ENCODE measurements at regions not wholly inside any gene's neighbourhood (a gene's known extent, or its start where the extent isn't known, plus 50 kb on each side); places are given as distances from the start of the nearest gene placed in this dataset.

- no peak for DNase-seq (ENCODE audit: low read depth)
- TF ChIP-seq CTCF (IDR thresholded peaks at IDR 0.05; ENCODE audit: control insufficient read depth, extremely low read depth, insufficient read depth): no peak
- H3K4me3 ChIP-seq (ENCODE audit: low read depth, low read length): no peak overlapping the region
These were observed 393.3 kb upstream of the CBLB start for GRCh38 chr3:106261915-106262683.

- DNase-seq (ENCODE audit: low read depth): no peak
- H3K4me3 ChIP-seq (ENCODE audit: low read depth, low read length): no peak overlapping the region
- TF ChIP-seq CTCF (IDR thresholded peaks at IDR 0.05; ENCODE audit: control insufficient read depth, extremely low read depth, insufficient read depth): no peak
These were observed 394.2 kb upstream of the CBLB start for GRCh38 chr3:106263011-106263410.

GRCh38 chr3:106263546-106263945 is 394.7 kb upstream of the CBLB start:
- DNase-seq (ENCODE audit: low read depth): no peak
- TF ChIP-seq CTCF (IDR thresholded peaks at IDR 0.05; ENCODE audit: control insufficient read depth, extremely low read depth, insufficient read depth): no peak
- no peak overlapping the region for H3K4me3 ChIP-seq (ENCODE audit: low read depth, low read length)

GRCh38 chr3:106265704-106266103 is 396.9 kb upstream of the CBLB start:
- no peak overlapping the region for H3K4me3 ChIP-seq (ENCODE audit: low read depth, low read length)
- no peak for DNase-seq (ENCODE audit: low read depth)
- TF ChIP-seq CTCF (IDR thresholded peaks at IDR 0.05; ENCODE audit: control insufficient read depth, extremely low read depth, insufficient read depth): no peak

GRCh38 chr3:106268696-106269095 is 399.9 kb upstream of the CBLB start:
- no peak overlapping the region for H3K4me3 ChIP-seq (ENCODE audit: low read depth, low read length)
- TF ChIP-seq CTCF (IDR thresholded peaks at IDR 0.05; ENCODE audit: control insufficient read depth, extremely low read depth, insufficient read depth): no peak
- no peak for DNase-seq (ENCODE audit: low read depth)

GRCh38 chr3:106272302-106272701 is 403.5 kb upstream of the CBLB start:
- no peak for DNase-seq (ENCODE audit: low read depth)
- H3K4me3 ChIP-seq (ENCODE audit: low read depth, low read length): no peak overlapping the region
- no peak for TF ChIP-seq CTCF (IDR thresholded peaks at IDR 0.05; ENCODE audit: control insufficient read depth, extremely low read depth, insufficient read depth)

GRCh38 chr3:106275592-106275991 is 406.8 kb upstream of the CBLB start:
- no peak for DNase-seq (ENCODE audit: low read depth)
- no peak for TF ChIP-seq CTCF (IDR thresholded peaks at IDR 0.05; ENCODE audit: control insufficient read depth, extremely low read depth, insufficient read depth)
- no peak overlapping the region for H3K4me3 ChIP-seq (ENCODE audit: low read depth, low read length)

Data from LNCaP clone FGC (cell line).